ENCODE measurements at regions not wholly inside any gene's neighbourhood (a gene's known extent, or its start where the extent isn't known, plus 50 kb on each side); places are given as distances from the start of the nearest gene placed in this dataset.

DNA sequence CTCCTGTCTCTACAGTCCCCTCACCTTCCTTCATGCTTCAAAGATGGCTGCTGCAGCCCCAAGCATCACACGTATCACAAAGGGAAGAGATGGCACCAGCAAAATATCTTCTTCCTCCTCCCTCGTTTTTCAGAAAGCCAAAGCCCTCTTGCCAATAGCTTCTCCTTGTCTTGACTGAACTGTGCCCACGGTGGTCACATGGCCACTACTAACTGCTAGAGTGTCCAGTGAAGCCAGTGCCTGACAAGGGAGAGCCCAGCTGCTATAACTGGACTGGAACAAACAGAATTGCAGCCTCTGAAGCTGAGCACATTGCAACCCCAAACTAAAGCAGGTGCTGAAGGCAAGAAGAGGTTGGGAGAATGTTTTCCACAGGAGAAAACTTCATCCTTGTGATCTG, 120.8 kb upstream of the RET start:
- CTCF ChIA-PET = no interaction called here
- Histone ChIP-seq H3K27ac (ENCODE audit: low read depth, low read length, poor library complexity, severe bottlenecking) (no peak overlapping the region), H3K27me3 (replicated peaks; ENCODE audit: insufficient read depth, low read depth, low read length, poor library complexity) (no peaks in the 10 kb centered on the region), H3K36me3 (ENCODE audit: insufficient read depth, low read length, poor library complexity, severe bottlenecking) (no peaks in the 10 kb centered on the region), H3K4me3 (ENCODE audit: low read depth, low read length, poor library complexity, severe bottlenecking) (no peak overlapping the region), H3K9me3 (ENCODE audit: low read depth, low read length, poor library complexity, severe bottlenecking) (no peaks in the 10 kb centered on the region), H3K4me1 (ENCODE audit: insufficient read depth, low read length, poor library complexity, severe bottlenecking) (peaks cover 4% of the 10 kb centered on the region)
- no peak for DNase-seq (ENCODE audit: low spot score)
- no TSS peak for BruUV-seq (replicated peaks)
- TF ChIP-seq, protein P1, sequence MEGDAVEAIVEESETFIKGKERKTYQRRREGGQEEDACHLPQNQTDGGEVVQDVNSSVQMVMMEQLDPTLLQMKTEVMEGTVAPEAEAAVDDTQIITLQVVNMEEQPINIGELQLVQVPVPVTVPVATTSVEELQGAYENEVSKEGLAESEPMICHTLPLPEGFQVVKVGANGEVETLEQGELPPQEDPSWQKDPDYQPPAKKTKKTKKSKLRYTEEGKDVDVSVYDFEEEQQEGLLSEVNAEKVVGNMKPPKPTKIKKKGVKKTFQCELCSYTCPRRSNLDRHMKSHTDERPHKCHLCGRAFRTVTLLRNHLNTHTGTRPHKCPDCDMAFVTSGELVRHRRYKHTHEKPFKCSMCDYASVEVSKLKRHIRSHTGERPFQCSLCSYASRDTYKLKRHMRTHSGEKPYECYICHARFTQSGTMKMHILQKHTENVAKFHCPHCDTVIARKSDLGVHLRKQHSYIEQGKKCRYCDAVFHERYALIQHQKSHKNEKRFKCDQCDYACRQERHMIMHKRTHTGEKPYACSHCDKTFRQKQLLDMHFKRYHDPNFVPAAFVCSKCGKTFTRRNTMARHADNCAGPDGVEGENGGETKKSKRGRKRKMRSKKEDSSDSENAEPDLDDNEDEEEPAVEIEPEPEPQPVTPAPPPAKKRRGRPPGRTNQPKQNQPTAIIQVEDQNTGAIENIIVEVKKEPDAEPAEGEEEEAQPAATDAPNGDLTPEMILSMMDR (conservative IDR thresholded peaks at IDR 0.05; ENCODE audit: low read depth, low read length) = no peak
- no peak for TF ChIP-seq EZH2 (IDR thresholded peaks at IDR 0.05; ENCODE audit: borderline replicate concordance, low read depth, low read length, poor library complexity, severe bottlenecking)
- intact Hi-C loops (cut with micrococcal nuclease; ENCODE audit: unreplicated experiment) = no loop called here
- POLR2A ChIA-PET (ENCODE audit: low non-redundant PET) = no interaction called here

- Histone ChIP-seq H3K4me3 (ENCODE audit: low read depth, low read length, poor library complexity, severe bottlenecking) (no peak overlapping the region), H3K36me3 (ENCODE audit: insufficient read depth, low read length, poor library complexity, severe bottlenecking) (no peaks in the 10 kb centered on the region), H3K9me3 (ENCODE audit: low read depth, low read length, poor library complexity, severe bottlenecking) (no peaks in the 10 kb centered on the region), H3K4me1 (ENCODE audit: insufficient read depth, low read length, poor library complexity, severe bottlenecking) (no peaks in the 10 kb centered on the region), H3K27ac (ENCODE audit: low read depth, low read length, poor library complexity, severe bottlenecking) (no peak overlapping the region), H3K27me3 (replicated peaks; ENCODE audit: insufficient read depth, low read depth, low read length, poor library complexity) (no peaks in the 10 kb centered on the region)
- TF ChIP-seq, protein P1 (conservative IDR thresholded peaks at IDR 0.05; ENCODE audit: low read depth, low read length) = no peak
- no peak for TF ChIP-seq EZH2 (IDR thresholded peaks at IDR 0.05; ENCODE audit: borderline replicate concordance, low read depth, low read length, poor library complexity, severe bottlenecking)
- intact Hi-C loops (cut with micrococcal nuclease; ENCODE audit: unreplicated experiment) = no loop called here
- DNase-seq (ENCODE audit: low spot score) = no peak
- BruUV-seq (replicated peaks) = no TSS peak
- ChIA-PET CTCF (no interaction called here), POLR2A (ENCODE audit: low non-redundant PET) (no interaction called here)
Observed at GRCh38 chr10:42958142-42958868, 118.6 kb upstream of the RET start.

DNA sequence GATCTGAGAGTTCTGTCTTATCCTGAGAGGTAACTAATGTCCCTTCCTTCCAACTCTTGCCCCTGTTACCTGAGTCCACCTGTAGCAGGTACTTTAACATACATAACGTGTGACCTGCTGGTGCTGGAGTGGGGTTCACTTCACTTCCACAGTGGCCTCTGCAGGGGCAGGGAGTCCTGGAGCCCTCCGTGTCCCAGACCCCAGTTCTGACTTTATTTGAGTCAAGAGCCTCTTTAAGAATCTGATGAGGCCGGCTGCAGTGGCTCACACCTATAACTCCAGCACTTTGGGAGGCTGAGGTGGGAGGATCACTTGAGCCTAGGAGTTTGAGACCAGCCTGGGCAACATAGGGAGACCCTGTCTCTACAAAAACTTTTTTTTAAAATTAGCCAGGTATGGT, 117.0 kb upstream of the RET start:
- Histone ChIP-seq H3K4me3 (ENCODE audit: low read depth, low read length, poor library complexity, severe bottlenecking) (no peak overlapping the region), H3K27me3 (replicated peaks; ENCODE audit: insufficient read depth, low read depth, low read length, poor library complexity) (no peaks in the 10 kb centered on the region), H3K9me3 (ENCODE audit: low read depth, low read length, poor library complexity, severe bottlenecking) (no peaks in the 10 kb centered on the region), H3K27ac (ENCODE audit: low read depth, low read length, poor library complexity, severe bottlenecking) (no peak overlapping the region), H3K36me3 (ENCODE audit: insufficient read depth, low read length, poor library complexity, severe bottlenecking) (no peaks in the 10 kb centered on the region), H3K4me1 (ENCODE audit: insufficient read depth, low read length, poor library complexity, severe bottlenecking) (no peaks in the 10 kb centered on the region)
- no TSS peak for BruUV-seq (replicated peaks)
- DNase-seq (ENCODE audit: low spot score) = no peak
- ChIA-PET CTCF (no interaction called here), POLR2A (ENCODE audit: low non-redundant PET) (no interaction called here)
- intact Hi-C loops (cut with micrococcal nuclease; ENCODE audit: unreplicated experiment) = no loop called here
- TF ChIP-seq, protein P1 (conservative IDR thresholded peaks at IDR 0.05; ENCODE audit: low read depth, low read length) = no peak
- TF ChIP-seq EZH2 (IDR thresholded peaks at IDR 0.05; ENCODE audit: borderline replicate concordance, low read depth, low read length, poor library complexity, severe bottlenecking) = no peak

Measured in A673 (cell line).